22Rv1 (cell line): ENCODE measurements at regions not wholly inside any gene's neighbourhood (a gene's known extent, or its start where the extent isn't known, plus 50 kb on each side); places are given as distances from the start of the nearest gene placed in this dataset.

Experiments
- ZFX ChIP-seq: fragments of 450-650 bp; IDR thresholded peaks from 2 replicates; pipeline ENCODE4 v1.6.1; 2017; ENCODE audit warnings: antibody characterized with exemption, borderline replicate concordance
- TF ChIP-seq, protein P1 (sequence below): fragments of 450-650 bp; IDR thresholded peaks from 2 replicates; pipeline ENCODE4 v1.5.1; 2017; ENCODE audit warnings: mild to moderate bottlenecking

GRCh38 chr16:65819136-65819898 is 547.2 kb upstream of the CDH5 start:
- TF ChIP-seq, protein P1, sequence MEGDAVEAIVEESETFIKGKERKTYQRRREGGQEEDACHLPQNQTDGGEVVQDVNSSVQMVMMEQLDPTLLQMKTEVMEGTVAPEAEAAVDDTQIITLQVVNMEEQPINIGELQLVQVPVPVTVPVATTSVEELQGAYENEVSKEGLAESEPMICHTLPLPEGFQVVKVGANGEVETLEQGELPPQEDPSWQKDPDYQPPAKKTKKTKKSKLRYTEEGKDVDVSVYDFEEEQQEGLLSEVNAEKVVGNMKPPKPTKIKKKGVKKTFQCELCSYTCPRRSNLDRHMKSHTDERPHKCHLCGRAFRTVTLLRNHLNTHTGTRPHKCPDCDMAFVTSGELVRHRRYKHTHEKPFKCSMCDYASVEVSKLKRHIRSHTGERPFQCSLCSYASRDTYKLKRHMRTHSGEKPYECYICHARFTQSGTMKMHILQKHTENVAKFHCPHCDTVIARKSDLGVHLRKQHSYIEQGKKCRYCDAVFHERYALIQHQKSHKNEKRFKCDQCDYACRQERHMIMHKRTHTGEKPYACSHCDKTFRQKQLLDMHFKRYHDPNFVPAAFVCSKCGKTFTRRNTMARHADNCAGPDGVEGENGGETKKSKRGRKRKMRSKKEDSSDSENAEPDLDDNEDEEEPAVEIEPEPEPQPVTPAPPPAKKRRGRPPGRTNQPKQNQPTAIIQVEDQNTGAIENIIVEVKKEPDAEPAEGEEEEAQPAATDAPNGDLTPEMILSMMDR, result no peak
- TF ChIP-seq ZFX, result no peak
